ENCODE measurements at regions not wholly inside any gene's neighbourhood (a gene's known extent, or its start where the extent isn't known, plus 50 kb on each side); places are given as distances from the start of the nearest gene placed in this dataset.

DNA sequence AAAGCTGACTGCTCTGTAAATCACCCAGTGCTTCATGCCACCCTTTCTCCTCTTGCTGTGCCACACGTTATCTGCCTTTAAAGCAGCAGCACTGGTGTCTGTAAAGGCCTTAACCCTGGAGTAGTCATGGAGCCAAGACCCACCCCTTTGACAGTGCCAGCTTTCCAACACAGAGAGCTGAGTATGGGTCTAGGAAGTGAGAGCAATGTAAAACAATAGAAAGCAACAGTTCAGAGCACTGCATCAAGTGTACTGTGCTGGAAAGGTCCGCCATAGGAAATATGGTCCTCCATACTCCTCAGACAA lies 139.5 kb downstream of the DAD1 start:
- TF ChIP-seq, protein P1, sequence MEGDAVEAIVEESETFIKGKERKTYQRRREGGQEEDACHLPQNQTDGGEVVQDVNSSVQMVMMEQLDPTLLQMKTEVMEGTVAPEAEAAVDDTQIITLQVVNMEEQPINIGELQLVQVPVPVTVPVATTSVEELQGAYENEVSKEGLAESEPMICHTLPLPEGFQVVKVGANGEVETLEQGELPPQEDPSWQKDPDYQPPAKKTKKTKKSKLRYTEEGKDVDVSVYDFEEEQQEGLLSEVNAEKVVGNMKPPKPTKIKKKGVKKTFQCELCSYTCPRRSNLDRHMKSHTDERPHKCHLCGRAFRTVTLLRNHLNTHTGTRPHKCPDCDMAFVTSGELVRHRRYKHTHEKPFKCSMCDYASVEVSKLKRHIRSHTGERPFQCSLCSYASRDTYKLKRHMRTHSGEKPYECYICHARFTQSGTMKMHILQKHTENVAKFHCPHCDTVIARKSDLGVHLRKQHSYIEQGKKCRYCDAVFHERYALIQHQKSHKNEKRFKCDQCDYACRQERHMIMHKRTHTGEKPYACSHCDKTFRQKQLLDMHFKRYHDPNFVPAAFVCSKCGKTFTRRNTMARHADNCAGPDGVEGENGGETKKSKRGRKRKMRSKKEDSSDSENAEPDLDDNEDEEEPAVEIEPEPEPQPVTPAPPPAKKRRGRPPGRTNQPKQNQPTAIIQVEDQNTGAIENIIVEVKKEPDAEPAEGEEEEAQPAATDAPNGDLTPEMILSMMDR (IDR thresholded peaks at IDR 0.05; ENCODE audit: low read depth, low read length): no peak
- in situ Hi-C loops (cut with HindIII; ENCODE audit: low sequenced_read_pairs): no loop called here
- DNase-seq (ENCODE audit: low read depth, low spot score): no peak
- no peak overlapping the region for H3K4me3 ChIP-seq (ENCODE audit: low read depth, low read length)

GRCh38 chr14:22448905-22449599 lies 140.0 kb downstream of the DAD1 start:
- DNase-seq (ENCODE audit: low read depth, low spot score): peak; percentile 30
- in situ Hi-C loops (cut with HindIII; ENCODE audit: low sequenced_read_pairs): no loop called here
- TF ChIP-seq, protein P1 (IDR thresholded peaks at IDR 0.05; ENCODE audit: low read depth, low read length): no peak
- no peak overlapping the region for H3K4me3 ChIP-seq (ENCODE audit: low read depth, low read length)

- TF ChIP-seq, protein P1 (IDR thresholded peaks at IDR 0.05; ENCODE audit: low read depth, low read length): no peak
- in situ Hi-C loops (cut with HindIII; ENCODE audit: low sequenced_read_pairs): no loop called here
- no peak overlapping the region for H3K4me3 ChIP-seq (ENCODE audit: low read depth, low read length)
- DNase-seq (ENCODE audit: low read depth, low spot score): peak; percentile 78
These were observed 140.8 kb downstream of the DAD1 start for GRCh38 chr14:22448035-22448904.

DNA sequence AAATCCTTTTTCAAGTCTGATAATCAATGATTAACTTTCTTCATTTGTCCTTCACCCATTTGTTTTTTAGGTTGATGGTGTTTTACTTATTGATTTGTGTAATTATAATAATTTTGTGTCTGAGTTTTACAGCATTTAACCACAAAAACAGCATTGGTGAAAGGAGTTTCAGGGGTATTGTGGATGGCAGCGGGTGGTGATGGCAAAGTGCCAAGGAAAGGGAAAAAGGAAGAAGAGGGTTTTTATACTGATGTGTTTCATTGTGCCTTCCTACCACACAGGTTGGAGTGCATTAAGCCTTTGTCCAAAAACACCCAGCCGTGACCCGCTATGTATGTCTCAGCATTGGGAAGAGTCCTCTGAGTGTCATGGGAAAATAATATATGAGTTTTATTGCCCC lies 150.3 kb downstream of the DAD1 start:
- DNase-seq (ENCODE audit: low read depth, low spot score): no peak
- in situ Hi-C loops (cut with HindIII; ENCODE audit: low sequenced_read_pairs): no loop called here
- TF ChIP-seq, protein P1 (IDR thresholded peaks at IDR 0.05; ENCODE audit: low read depth, low read length): no peak
- H3K4me3 ChIP-seq (ENCODE audit: low read depth, low read length): no peak overlapping the region

GRCh38 chr14:22434901-22435550 lies 154.0 kb downstream of the DAD1 start:
- no peak overlapping the region for H3K4me3 ChIP-seq (ENCODE audit: low read depth, low read length)
- TF ChIP-seq, protein P1 (IDR thresholded peaks at IDR 0.05; ENCODE audit: low read depth, low read length): no peak
- no peak for DNase-seq (ENCODE audit: low read depth, low spot score)
- in situ Hi-C loops (cut with HindIII; ENCODE audit: low sequenced_read_pairs): no loop called here

DNA sequence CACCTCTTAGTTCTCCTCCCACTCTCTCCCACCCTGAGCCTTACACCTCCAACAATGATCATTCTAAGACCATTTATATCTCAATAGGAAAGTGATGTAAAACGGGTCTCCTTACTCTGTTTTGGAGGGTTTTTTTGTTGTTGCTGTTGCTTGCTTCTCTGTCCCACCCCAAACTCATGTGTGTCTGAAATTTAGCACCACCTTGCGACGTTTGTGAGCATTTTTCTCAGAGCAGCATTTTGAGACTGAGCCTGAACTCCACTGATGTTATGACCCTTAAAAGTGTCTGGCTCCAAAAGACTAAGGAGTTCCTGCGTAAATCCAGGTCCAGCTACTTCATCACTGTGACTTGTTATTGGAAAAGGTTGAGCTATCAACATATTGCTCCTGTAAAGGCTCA lies 155.0 kb downstream of the DAD1 start:
- in situ Hi-C loops (cut with HindIII; ENCODE audit: low sequenced_read_pairs): no loop called here

More for the DNA sequence above, 155.0 kb downstream of the DAD1 start:
- no peak overlapping the region for H3K4me3 ChIP-seq (ENCODE audit: low read depth, low read length)
- TF ChIP-seq, protein P1 (IDR thresholded peaks at IDR 0.05; ENCODE audit: low read depth, low read length): no peak
- no peak for DNase-seq (ENCODE audit: low read depth, low spot score)

All from astrocyte of the spinal cord (primary cell).